GM12878 (cell line): ENCODE measurements at regions not wholly inside any gene's neighbourhood (a gene's known extent, or its start where the extent isn't known, plus 50 kb on each side); places are given as distances from the start of the nearest gene placed in this dataset.

Experiments used
- ATAC-seq: fragments of 200-7000 bp; cut with Tn5 transposase; 3 replicates; pipeline ENCODE4 v1.9.1; 2020; ENCODE audit warnings: mild to moderate bottlenecking, moderate library complexity
- BruUV-seq: library from RNA; stranded (reverse); fragments of 400-500 nt; replicated peaks from 2 replicates; lab custom pipeline; 2021; lab: Mats Ljungman, UMichigan
- CTCF ChIA-PET: fragments of 300-600 bp; sonication (Branson Sonifier 250); formaldehyde crosslinking; extraction: SDS; loops from one replicate; lab custom pipeline; 2021; ENCODE audit warnings: inconsistent platforms; lab: Yijun Ruan, JAX
- POLR2A ChIA-PET: fragments of 350-600 bp; formaldehyde crosslinking; extraction: SDS; loops from one replicate; lab custom pipeline; 2021; ENCODE audit warnings: inconsistent platforms; lab: Charles Lee
- RAD21 ChIA-PET: fragments of 300-600 bp; sonication (Branson Sonifier 250); formaldehyde crosslinking; loops from one replicate; lab custom pipeline; 2023; ENCODE audit warnings: antibody characterized with exemption; ENCODE audit not compliant: unreplicated experiment; lab: Charles Lee
- SMC1A ChIA-PET: fragments of 300-600 bp; sonication (Branson Sonifier 250); formaldehyde crosslinking; loops from one replicate; lab custom pipeline; 2023; ENCODE audit not compliant: unreplicated experiment, uncharacterized antibody; lab: Charles Lee
- DNase-seq: peaks from one replicate; pipeline ENCODE4 v3.0.0-alpha.2; 2011; ENCODE audit warnings: low read depth, low spot score
- FAIRE-seq: peaks from 3 replicates; lab custom pipeline; 2011; peaks lifted over from hg19 to GRCh38; lab: Jason Lieb, UNC
- H2AFZ ChIP-seq: 2 replicates; pipeline ENCODE4 v1.6.0; 2011; ENCODE audit warnings: low read depth, low read length, control low read depth; ENCODE audit not compliant: control insufficient read depth
- H3K27ac ChIP-seq: 2 replicates; pipeline ENCODE4 v1.5.1; 2011; ENCODE audit warnings: control low read depth; ENCODE audit not compliant: control insufficient read depth, insufficient read depth
- H3K27me3 ChIP-seq, 2 experiments: replicated peaks in 1 of 2; 2 replicates each; pipeline versions ENCODE4 v1.6.0 to v1.6.1; 2011; ENCODE audit warnings: low read length in 1 of 2; ENCODE audit not compliant: control insufficient read depth in 2 of 2, insufficient read depth in 2 of 2
- H3K36me3 ChIP-seq, 2 experiments: 2 replicates each; pipeline ENCODE4 v1.5.1; 2011; ENCODE audit warnings: low read length in 1 of 2; ENCODE audit not compliant: control insufficient read depth in 2 of 2, insufficient read depth in 2 of 2
- H3K4me1 ChIP-seq: 2 replicates; pipeline ENCODE4 v1.6.1; 2011; ENCODE audit warnings: mild to moderate bottlenecking, low read length, moderate library complexity, mixed read lengths; ENCODE audit not compliant: control insufficient read depth, insufficient read depth
- H3K4me2 ChIP-seq: 2 replicates; pipeline ENCODE4 v1.6.0; 2011; ENCODE audit warnings: control low read depth; ENCODE audit not compliant: control insufficient read depth, insufficient read depth
- H3K4me3 ChIP-seq: fragments of 200-600 bp; sonication (generic); 2 replicates; pipeline ENCODE4 v1.5.1; 2016
- H3K79me2 ChIP-seq: 2 replicates; pipeline ENCODE4 v1.6.0; 2011; ENCODE audit warnings: low read length; ENCODE audit not compliant: control insufficient read depth, insufficient read depth
- H3K9ac ChIP-seq: 2 replicates; pipeline ENCODE4 v1.8.0; 2011; ENCODE audit warnings: low read length, control low read depth, mixed read lengths; ENCODE audit not compliant: control insufficient read depth, insufficient read depth
- H3K9me3 ChIP-seq: replicated peaks from 3 replicates; pipeline ENCODE4 v1.5.1; 2011; ENCODE audit warnings: mild to moderate bottlenecking, low read length; ENCODE audit not compliant: control insufficient read depth, insufficient read depth
- H4K20me1 ChIP-seq: 2 replicates; pipeline ENCODE4 v1.6.0; 2011; ENCODE audit not compliant: control insufficient read depth, insufficient read depth
- BHLHE40 ChIP-seq, 2 experiments: fragments of 450-650 bp in 1 of 2; IDR thresholded peaks; 2 replicates each; pipeline ENCODE4 v1.6.1; 2011 to 2017; ENCODE audit warnings: low read depth in 2 of 2, borderline replicate concordance in 1 of 2, improper control_type of control experiment in 1 of 2, low read length in 1 of 2, mild to moderate bottlenecking in 1 of 2
- CBFB ChIP-seq: IDR thresholded peaks from 2 replicates; pipeline ENCODE4 v1.6.1; 2016; ENCODE audit warnings: antibody characterized with exemption, low read depth
- CHD1 ChIP-seq: IDR thresholded peaks from 2 replicates; pipeline ENCODE4 v1.6.1; 2012; ENCODE audit warnings: low read depth, low read length, improper control_type of control experiment
- CHD2 ChIP-seq: IDR thresholded peaks from 2 replicates; pipeline ENCODE4 v1.6.1; 2011; ENCODE audit warnings: low read depth, low read length, improper control_type of control experiment, borderline replicate concordance
- E2F4 ChIP-seq: IDR thresholded peaks from 2 replicates; pipeline ENCODE4 v1.6.1; 2012; ENCODE audit warnings: low read depth, low read length, improper control_type of control experiment
- FOXK2 ChIP-seq: fragments of 450-650 bp; IDR thresholded peaks from 2 replicates; pipeline ENCODE4 v1.6.1; 2017; ENCODE audit warnings: mild to moderate bottlenecking, moderate library complexity
- IKZF2 ChIP-seq, 2 experiments: fragments of 450-650 bp; IDR thresholded peaks; 2 replicates each; pipeline ENCODE4 v1.6.1; 2017; ENCODE audit warnings: mild to moderate bottlenecking in 2 of 2, moderate library complexity in 2 of 2
- IRF3 ChIP-seq: fragments of 450-650 bp; IDR thresholded peaks from 2 replicates; pipeline ENCODE4 v1.6.1; 2014; ENCODE audit warnings: mild to moderate bottlenecking
- JUND ChIP-seq: IDR thresholded peaks from 2 replicates; pipeline ENCODE4 v1.6.1; 2012; ENCODE audit warnings: low read depth, mild to moderate bottlenecking, low read length, improper control_type of control experiment, moderate library complexity
- MTA3 ChIP-seq: IDR thresholded peaks from 2 replicates; pipeline ENCODE4 v1.6.1; 2012; ENCODE audit warnings: low read length, inconsistent platforms, borderline replicate concordance
- SMC3 ChIP-seq: IDR thresholded peaks from 2 replicates; pipeline ENCODE4 v1.6.1; 2011; ENCODE audit warnings: low read length, improper control_type of control experiment, borderline replicate concordance
- SP1 ChIP-seq: IDR thresholded peaks from one replicate; pipeline ENCODE4 v1.6.1; 2011; ENCODE audit warnings: low read depth, low read length
- TCF12 ChIP-seq: IDR thresholded peaks from 2 replicates; pipeline ENCODE4 v1.6.1; 2011; ENCODE audit warnings: low read depth, mild to moderate bottlenecking, low read length
- WGBS: methylation state at CpG from one replicate; pipeline ENCODE4 v1.1.6; 2016; ENCODE audit warnings: low lambda C conversion rate; ENCODE audit not compliant: insufficient replicate concordance, insufficient coverage; ENCODE audit errors: missing lambda C conversion rate; 5-methylcytosine and 5-hydroxymethylcytosine counted together
- in situ Hi-C: fragments of 300-500 bp; cut with MboI; formaldehyde crosslinking; loops from 9 replicates; pipeline ENCODE4 v1.14.3; 2018; ENCODE audit warnings: mixed read lengths
- intact Hi-C: fragments of 100-400 bp; cut with micrococcal nuclease; formaldehyde crosslinking; loops from one replicate; pipeline ENCODE4 v1.14.2; 2022; ENCODE audit not compliant: unreplicated experiment

- Histone ChIP-seq H3K27ac (no peak overlapping the region), H3K36me3 (no peaks in the 10 kb centered on the region), H3K9me3 (no peaks in the 10 kb centered on the region; the same call in 2 of the 3 replicates), H3K9ac (no peak overlapping the region), H3K4me1 (no peaks in the 10 kb centered on the region), H3K27me3 (no peaks in the 10 kb centered on the region), H3K79me2 (no peaks in the 10 kb centered on the region), H2AFZ (no peak overlapping the region), H3K4me3 (no peak overlapping the region), H4K20me1 (no peaks in the 10 kb centered on the region), H3K4me2 (no peak overlapping the region)
- WGBS: 0% methylated on average over 1 of the region's 1 CpG
- ChIA-PET SMC1A (interaction anchor here (0.7 to 4.3 kb wide), 5 partner anchors 9 to 64 kb away, joined by 3 to 15 read pairs (median 3); no protein-coding TSS in a partner anchor), POLR2A (no interaction called here), RAD21 (interaction anchor here (1.1 kb wide), 2 partner anchors 8 kb away, joined by 3 to 4 read pairs; no protein-coding TSS in a partner anchor), CTCF (interaction anchor here (1.3 kb wide), 1 partner anchor 27 kb away, joined by 4 read pairs; no protein-coding TSS in a partner anchor)
- no peak for TF ChIP-seq SP1
- TF ChIP-seq CBFB: no peak
- TF ChIP-seq CHD2: no peak
- TF ChIP-seq CHD1: no peak
- TF ChIP-seq FOXK2: no peak
- TF ChIP-seq BHLHE40 (IDR thresholded peaks at IDR 0.05; ENCODE audit: borderline replicate concordance in 1 of 2, low read depth in 2 of 2, low read length in 1 of 2): no peak
- no peak for TF ChIP-seq TCF12
- TF ChIP-seq IRF3: no peak
- TF ChIP-seq SMC3: no peak
- TF ChIP-seq JUND: no peak
- TF ChIP-seq IKZF2 (IDR thresholded peaks at IDR 0.05): no peak
- TF ChIP-seq MTA3: no peak
- no peak for TF ChIP-seq E2F4
- no peak for FAIRE-seq
- BruUV-seq: no TSS peak
- no peak for DNase-seq
- ATAC-seq: no peak
- intact Hi-C loops (no loop called here), in situ Hi-C loops (no loop called here)
These were observed 289.1 kb upstream of the KLF4 start for GRCh38 chr9:107778661-107779060.
